ENCODE measurements at regions not wholly inside any gene's neighbourhood (a gene's known extent, or its start where the extent isn't known, plus 50 kb on each side); places are given as distances from the start of the nearest gene placed in this dataset.

DNA sequence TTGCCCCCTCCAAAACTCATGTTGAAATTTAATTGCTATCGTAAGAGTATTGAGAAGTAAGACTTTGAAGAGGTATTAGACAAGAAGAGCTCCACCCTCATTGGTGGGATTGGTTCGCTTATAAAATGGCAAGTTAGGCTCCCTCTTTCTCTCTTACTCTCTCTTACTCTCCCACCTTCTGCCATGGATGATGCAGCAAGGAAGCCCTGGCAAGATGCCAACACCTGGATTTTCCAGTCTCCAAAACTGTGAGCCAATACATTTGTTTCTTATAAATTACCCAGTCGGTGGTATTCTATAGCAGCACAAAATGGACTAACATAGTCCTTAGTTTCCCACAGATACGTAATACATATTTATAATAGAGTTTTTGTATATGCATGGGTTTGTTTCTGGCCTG is 119.4 kb downstream of the DDIT4L start:
- TF ChIP-seq, protein P1, sequence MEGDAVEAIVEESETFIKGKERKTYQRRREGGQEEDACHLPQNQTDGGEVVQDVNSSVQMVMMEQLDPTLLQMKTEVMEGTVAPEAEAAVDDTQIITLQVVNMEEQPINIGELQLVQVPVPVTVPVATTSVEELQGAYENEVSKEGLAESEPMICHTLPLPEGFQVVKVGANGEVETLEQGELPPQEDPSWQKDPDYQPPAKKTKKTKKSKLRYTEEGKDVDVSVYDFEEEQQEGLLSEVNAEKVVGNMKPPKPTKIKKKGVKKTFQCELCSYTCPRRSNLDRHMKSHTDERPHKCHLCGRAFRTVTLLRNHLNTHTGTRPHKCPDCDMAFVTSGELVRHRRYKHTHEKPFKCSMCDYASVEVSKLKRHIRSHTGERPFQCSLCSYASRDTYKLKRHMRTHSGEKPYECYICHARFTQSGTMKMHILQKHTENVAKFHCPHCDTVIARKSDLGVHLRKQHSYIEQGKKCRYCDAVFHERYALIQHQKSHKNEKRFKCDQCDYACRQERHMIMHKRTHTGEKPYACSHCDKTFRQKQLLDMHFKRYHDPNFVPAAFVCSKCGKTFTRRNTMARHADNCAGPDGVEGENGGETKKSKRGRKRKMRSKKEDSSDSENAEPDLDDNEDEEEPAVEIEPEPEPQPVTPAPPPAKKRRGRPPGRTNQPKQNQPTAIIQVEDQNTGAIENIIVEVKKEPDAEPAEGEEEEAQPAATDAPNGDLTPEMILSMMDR (IDR thresholded peaks at IDR 0.05; ENCODE audit: low read length), result no peak
- no peak for TF ChIP-seq EZH2 (IDR thresholded peaks at IDR 0.05; ENCODE audit: borderline replicate concordance, low read length)
